GM21717 (cell line): ENCODE measurements at regions not wholly inside any gene's neighbourhood (a gene's known extent, or its start where the extent isn't known, plus 50 kb on each side); places are given as distances from the start of the nearest gene placed in this dataset.

Source experiments
- ATAC-seq: cut with Tn5 transposase; IDR thresholded peaks from one replicate; pipeline ENCODE4 v1.9.1; 2021; ENCODE audit warnings: mild to moderate bottlenecking, moderate library complexity; ENCODE audit not compliant: unreplicated experiment

GRCh38 chrX:11040405-11040804 lies 70.7 kb upstream of the HCCS start:
- ATAC-seq, result no peak

DNA sequence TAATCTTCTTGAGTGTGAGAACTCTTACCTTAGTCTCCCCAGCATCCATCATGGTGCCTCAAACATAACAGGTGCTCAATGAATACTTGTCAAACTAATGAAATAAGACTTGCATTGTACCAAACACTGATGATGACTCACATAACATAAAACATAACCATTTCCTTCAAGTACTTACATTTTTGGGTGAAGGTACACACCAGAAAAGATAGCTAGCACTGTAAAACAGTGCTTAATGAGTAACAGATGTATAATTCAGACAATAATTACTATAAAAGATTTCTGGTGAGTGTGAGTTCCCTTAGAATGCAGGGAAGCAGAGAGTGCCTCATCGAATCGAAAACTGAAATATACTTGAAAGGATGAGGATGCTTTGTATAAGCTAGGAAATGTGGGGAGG lies 70.1 kb upstream of the HCCS start:
- ATAC-seq, result no peak

DNA sequence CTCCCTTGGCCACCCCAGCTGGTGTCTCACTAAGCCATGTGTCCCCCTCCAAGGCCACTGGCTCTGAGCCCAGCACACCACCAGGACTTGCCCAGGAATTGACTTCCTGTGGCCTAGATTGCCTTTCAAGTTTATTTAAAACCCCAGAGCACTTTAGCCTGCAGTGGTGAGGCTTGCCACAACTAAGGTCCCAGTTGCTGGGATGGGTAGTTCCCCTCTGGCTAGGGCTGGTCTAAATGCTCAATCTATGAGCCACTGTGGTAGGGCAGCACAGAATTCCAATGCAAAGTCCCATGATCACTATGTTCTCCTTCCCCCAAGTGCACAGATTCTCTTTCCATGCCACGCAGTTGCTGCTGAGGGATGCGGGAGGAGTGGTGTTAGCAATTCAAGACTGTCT lies 61.1 kb upstream of the HCCS start:
- ATAC-seq, result no peak

GRCh38 chrX:11053351-11053750 lies 57.8 kb upstream of the HCCS start:
- no peak for ATAC-seq

GRCh38 chrX:11056322-11057176 lies 54.6 kb upstream of the HCCS start:
- ATAC-seq, result no peak

DNA sequence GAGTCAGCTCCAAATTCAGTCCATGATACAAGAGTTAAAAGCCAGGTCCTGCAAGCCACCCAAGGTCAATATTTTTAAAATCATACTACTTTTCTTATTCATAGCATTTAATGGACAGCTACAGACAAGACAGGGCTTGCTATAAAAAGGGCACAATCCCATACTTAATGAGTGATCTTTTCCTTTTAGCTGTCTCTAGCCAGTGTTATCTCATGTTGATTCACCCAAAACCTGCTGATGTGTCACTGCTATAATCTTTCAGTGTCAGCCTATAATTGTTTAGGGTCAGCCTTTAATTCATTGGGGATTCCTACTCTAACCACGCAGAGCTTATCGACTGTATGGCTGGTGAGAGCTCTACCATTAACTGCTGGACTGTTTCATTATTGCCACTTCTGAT lies 51.2 kb upstream of the HCCS start:
- ATAC-seq, result no peak
